SK-N-SH (cell line): ENCODE measurements at regions not wholly inside any gene's neighbourhood (a gene's known extent, or its start where the extent isn't known, plus 50 kb on each side); places are given as distances from the start of the nearest gene placed in this dataset.

Experiments
- CTCF ChIP-seq: fragments of 200-600 bp; sonication (generic); IDR thresholded peaks from 2 replicates; pipeline ENCODE4 v1.6.1; 2017; ENCODE audit warnings: antibody characterized with exemption, mild to moderate bottlenecking, moderate library complexity
- JUND ChIP-seq: IDR thresholded peaks from 2 replicates; pipeline ENCODE4 v1.4.0; 2012
- MXI1 ChIP-seq: IDR thresholded peaks from 2 replicates; pipeline ENCODE4 v1.6.1; 2012; ENCODE audit warnings: mild to moderate bottlenecking, low read depth, low read length, improper control_type of control experiment
- POLR2AphosphoS5 ChIP-seq: IDR thresholded peaks from 2 replicates; pipeline ENCODE4 v1.6.1; 2012; ENCODE audit warnings: low read depth, low read length
- RAD21 ChIP-seq: IDR thresholded peaks from 2 replicates; pipeline ENCODE4 v1.6.1; 2012; ENCODE audit warnings: mild to moderate bottlenecking, low read length
- TAF1 ChIP-seq: IDR thresholded peaks from 2 replicates; pipeline ENCODE4 v1.6.1; 2012; ENCODE audit warnings: low read depth, mild to moderate bottlenecking, low read length, moderate library complexity, borderline replicate concordance
- TF ChIP-seq, protein P1 (sequence below): IDR thresholded peaks from 2 replicates; pipeline ENCODE4 v1.4.0; 2012; ENCODE audit warnings: low read depth, borderline replicate concordance
- TF ChIP-seq, protein P2 (sequence below): IDR thresholded peaks from 2 replicates; pipeline ENCODE4 v1.4.0; 2012; ENCODE audit warnings: low read depth

DNA sequence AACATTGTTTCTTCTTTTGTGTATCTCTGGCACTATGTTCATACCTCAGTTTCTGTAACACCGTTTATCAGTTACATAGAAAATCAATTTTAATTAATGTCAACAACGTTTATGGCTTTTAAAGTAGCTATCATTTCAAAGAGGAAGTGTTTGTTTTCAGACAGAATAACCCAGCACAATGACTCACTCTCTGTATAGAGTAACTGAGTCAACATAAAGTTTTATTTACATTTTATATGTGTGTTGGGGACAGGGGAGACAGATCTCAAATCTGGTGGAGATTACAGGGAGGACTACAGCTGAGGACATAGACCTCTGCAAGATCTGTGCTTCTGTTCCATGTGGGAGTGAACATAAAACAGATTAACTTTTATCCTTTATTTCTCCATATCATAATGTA is 2590.1 kb downstream of the PCDH9 start:
- TF ChIP-seq TAF1 (no peak), MXI1 (no peak), RAD21 (no peak), CTCF (no peak), POLR2AphosphoS5 (no peak), JUND (no peak)
- TF ChIP-seq, protein P1, sequence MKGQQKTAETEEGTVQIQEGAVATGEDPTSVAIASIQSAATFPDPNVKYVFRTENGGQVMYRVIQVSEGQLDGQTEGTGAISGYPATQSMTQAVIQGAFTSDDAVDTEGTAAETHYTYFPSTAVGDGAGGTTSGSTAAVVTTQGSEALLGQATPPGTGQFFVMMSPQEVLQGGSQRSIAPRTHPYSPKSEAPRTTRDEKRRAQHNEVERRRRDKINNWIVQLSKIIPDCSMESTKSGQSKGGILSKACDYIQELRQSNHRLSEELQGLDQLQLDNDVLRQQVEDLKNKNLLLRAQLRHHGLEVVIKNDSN = no peak
- TF ChIP-seq, protein P2, sequence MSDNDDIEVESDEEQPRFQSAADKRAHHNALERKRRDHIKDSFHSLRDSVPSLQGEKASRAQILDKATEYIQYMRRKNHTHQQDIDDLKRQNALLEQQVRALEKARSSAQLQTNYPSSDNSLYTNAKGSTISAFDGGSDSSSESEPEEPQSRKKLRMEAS = no peak
